ENCODE measurements at regions not wholly inside any gene's neighbourhood (a gene's known extent, or its start where the extent isn't known, plus 50 kb on each side); places are given as distances from the start of the nearest gene placed in this dataset.

- dilution Hi-C loops (cut with MboI; ENCODE audit: extremely low pct_ligation_motif_present, low sequenced_read_pairs): no loop called here
- no peaks in the 10 kb centered on the region for H3K4me1 ChIP-seq (ENCODE audit: control insufficient read depth, extremely low read depth, insufficient read depth, low read length)
- DNase-seq (ENCODE audit: low read depth, low spot score) (no peak), FAIRE-seq (no peak)
- ChIA-PET CTCF (no interaction called here), POLR2A (no interaction called here)
- H3K9me1 ChIP-seq (replicated peaks; ENCODE audit: control insufficient read depth, extremely low read depth, insufficient read depth, low read length): no peaks in the 10 kb centered on the region
- H3K4me2 ChIP-seq (ENCODE audit: insufficient read depth, low read length): no peak overlapping the region
- BruUV-seq (replicated peaks): no TSS peak
- no peaks in the 10 kb centered on the region for H3K36me3 ChIP-seq (ENCODE audit: control insufficient read depth in 2 of 2, extremely low read depth in 1 of 2, insufficient read depth in 2 of 2, low read length in 2 of 2)
- no peaks in the 10 kb centered on the region for H3K27me3 ChIP-seq (ENCODE audit: control insufficient read depth in 2 of 2, insufficient read depth in 2 of 2, low read length in 2 of 2)
- no peak overlapping the region for H3K27ac ChIP-seq (ENCODE audit: insufficient read depth, low read depth, low read length)
- no peaks in the 10 kb centered on the region for H3K79me2 ChIP-seq (ENCODE audit: control insufficient read depth, insufficient read depth, low read length)
- H2AFZ ChIP-seq (ENCODE audit: low read depth, low read length): no peak overlapping the region
- no peaks in the 10 kb centered on the region for H3K9me3 ChIP-seq (replicated peaks; ENCODE audit: control insufficient read depth, insufficient read depth, low read length)
- intact Hi-C loops (cut with micrococcal nuclease): no loop called here
- no peaks in the 10 kb centered on the region for H4K20me1 ChIP-seq (replicated peaks; ENCODE audit: control insufficient read depth, extremely low read depth, insufficient read depth, low read length)
- no peak overlapping the region for H3K4me3 ChIP-seq (replicated peaks in 1 of 3; ENCODE audit: insufficient read depth in 1 of 3, low read depth in 1 of 3, low read length in 3 of 3)
- TF ChIP-seq FOS (IDR thresholded peaks at IDR 0.05; ENCODE audit: borderline replicate concordance, insufficient read depth, low read length) (no peak), POLR2AphosphoS5 (IDR thresholded peaks at IDR 0.05; ENCODE audit: insufficient read depth, low read depth, low read length) (no peak), JUN (IDR thresholded peaks at IDR 0.05; ENCODE audit: borderline replicate concordance, insufficient read depth, insufficient read length, low read depth) (no peak), GATA2 (IDR thresholded peaks at IDR 0.05; ENCODE audit: insufficient read depth, insufficient read length, low read depth, low read length) (no peak), POLR2A (IDR thresholded peaks at IDR 0.05; ENCODE audit: low read depth, low read length) (no peak), MAX (IDR thresholded peaks at IDR 0.05; ENCODE audit: insufficient read depth, insufficient read length) (no peak), CTCF (IDR thresholded peaks at IDR 0.05; ENCODE audit: extremely low read depth in 1 of 2, insufficient read depth in 1 of 2, low read depth in 1 of 2, low read length in 2 of 2) (no peak), EZH2 (IDR thresholded peaks at IDR 0.05; ENCODE audit: borderline replicate concordance, low read depth, low read length, severe bottlenecking) (no peak), MYC (IDR thresholded peaks at IDR 0.05; ENCODE audit: low read depth, low read length) (no peak)
- H3K9ac ChIP-seq (replicated peaks; ENCODE audit: extremely low read depth, insufficient read depth, low read length): no peak overlapping the region
Observed at GRCh38 chr1:95752515-95753381, 518.7 kb downstream of the RWDD3 start.

Measured in endothelial cell of umbilical vein (primary cell).